Ishikawa (cell line): ENCODE measurements at regions not wholly inside any gene's neighbourhood (a gene's known extent, or its start where the extent isn't known, plus 50 kb on each side); places are given as distances from the start of the nearest gene placed in this dataset.

Experiments used
- CREB1 ChIP-seq: IDR thresholded peaks from 2 replicates; pipeline ENCODE4 v1.6.1; 2012; ENCODE audit warnings: low read depth
- EGR1 ChIP-seq: IDR thresholded peaks from 2 replicates; pipeline ENCODE4 v1.6.1; 2012
- EP300 ChIP-seq: IDR thresholded peaks from 2 replicates; pipeline ENCODE4 v1.6.1; 2012; ENCODE audit warnings: borderline replicate concordance
- FOXM1 ChIP-seq: IDR thresholded peaks from 2 replicates; pipeline ENCODE4 v1.6.1; 2012; ENCODE audit warnings: low read depth, borderline replicate concordance
- MAX ChIP-seq: IDR thresholded peaks from 2 replicates; pipeline ENCODE4 v1.6.1; 2012
- RAD21 ChIP-seq: IDR thresholded peaks from 2 replicates; pipeline ENCODE4 v1.6.1; 2012; ENCODE audit warnings: low read depth
- REST ChIP-seq: IDR thresholded peaks from 2 replicates; pipeline ENCODE4 v1.6.1; 2012; ENCODE audit warnings: low read depth, mild to moderate bottlenecking
- TAF1 ChIP-seq: IDR thresholded peaks from 2 replicates; pipeline ENCODE4 v1.6.1; 2012; ENCODE audit warnings: low read depth, mild to moderate bottlenecking
- TEAD4 ChIP-seq: IDR thresholded peaks from 2 replicates; pipeline ENCODE4 v1.6.1; 2012
- YY1 ChIP-seq: IDR thresholded peaks from 2 replicates; pipeline ENCODE4 v1.6.1; 2012; ENCODE audit warnings: low read depth
- ZBTB7A ChIP-seq: IDR thresholded peaks from 2 replicates; pipeline ENCODE4 v1.6.1; 2012; ENCODE audit warnings: low read depth

- TF ChIP-seq CREB1 (no peak), EGR1 (no peak), TAF1 (no peak), MAX (no peak), RAD21 (no peak), YY1 (no peak), FOXM1 (no peak), TEAD4 (no peak), EP300 (no peak), REST (no peak), ZBTB7A (no peak)
Measured at GRCh38 chr15:87661454-87662355, 594.8 kb downstream of the NTRK3 start.
